GM21360 (cell line): ENCODE measurements at regions not wholly inside any gene's neighbourhood (a gene's known extent, or its start where the extent isn't known, plus 50 kb on each side); places are given as distances from the start of the nearest gene placed in this dataset.

Experiments used
- ATAC-seq: cut with Tn5 transposase; IDR thresholded peaks from one replicate; pipeline ENCODE4 v1.9.1; 2021; ENCODE audit warnings: mild to moderate bottlenecking, moderate library complexity; ENCODE audit not compliant: unreplicated experiment

DNA sequence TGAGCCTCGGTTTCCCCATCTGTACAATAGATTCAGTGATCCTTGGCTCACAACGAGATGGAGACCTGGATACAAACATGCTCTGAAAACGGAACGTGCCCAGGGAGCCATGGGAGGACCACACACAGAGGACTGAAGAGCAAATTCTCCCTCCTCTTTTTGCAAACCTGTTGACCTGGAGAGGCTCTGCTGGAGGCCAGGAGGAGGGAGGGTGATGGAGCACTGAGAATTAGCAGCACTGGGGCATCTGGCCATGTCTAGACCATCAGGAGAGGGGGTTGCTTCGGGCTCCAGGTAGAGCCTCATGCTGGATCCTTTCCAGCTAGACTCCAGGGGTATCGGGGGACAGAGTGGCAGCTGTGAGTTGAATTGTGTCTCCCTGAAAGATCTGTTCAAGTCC is 97.4 kb upstream of the GPR26 start:
- no peak for ATAC-seq

DNA sequence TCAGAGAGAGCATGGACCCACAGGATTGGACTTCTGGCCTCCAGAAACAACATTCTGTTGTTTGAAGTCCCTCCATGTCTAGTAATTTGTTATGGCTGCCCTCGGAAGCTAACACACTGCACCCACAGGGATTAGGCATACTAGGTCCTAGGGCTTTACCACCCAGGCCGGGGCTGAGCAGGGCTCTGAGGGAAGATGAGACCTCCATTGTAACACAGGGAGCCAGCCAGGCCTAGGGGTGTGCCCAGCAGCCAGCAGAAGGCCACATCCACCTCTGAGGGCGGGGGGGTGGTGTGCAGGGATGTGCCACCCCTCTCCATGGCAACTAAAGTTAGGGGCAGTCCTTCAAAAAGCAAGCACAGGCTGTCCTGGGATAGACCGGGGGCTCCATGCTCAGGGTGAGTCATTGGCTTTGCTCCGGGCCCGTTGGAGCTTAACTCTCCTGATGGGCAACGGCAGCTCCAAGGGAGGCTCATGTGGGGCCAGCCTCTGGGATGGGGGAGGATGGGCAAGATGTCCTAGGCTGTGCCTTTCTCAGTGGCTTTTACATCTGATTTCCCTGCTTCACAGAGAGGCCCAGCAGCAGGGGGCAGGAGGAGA is 96.6 kb upstream of the GPR26 start:
- no peak for ATAC-seq

DNA sequence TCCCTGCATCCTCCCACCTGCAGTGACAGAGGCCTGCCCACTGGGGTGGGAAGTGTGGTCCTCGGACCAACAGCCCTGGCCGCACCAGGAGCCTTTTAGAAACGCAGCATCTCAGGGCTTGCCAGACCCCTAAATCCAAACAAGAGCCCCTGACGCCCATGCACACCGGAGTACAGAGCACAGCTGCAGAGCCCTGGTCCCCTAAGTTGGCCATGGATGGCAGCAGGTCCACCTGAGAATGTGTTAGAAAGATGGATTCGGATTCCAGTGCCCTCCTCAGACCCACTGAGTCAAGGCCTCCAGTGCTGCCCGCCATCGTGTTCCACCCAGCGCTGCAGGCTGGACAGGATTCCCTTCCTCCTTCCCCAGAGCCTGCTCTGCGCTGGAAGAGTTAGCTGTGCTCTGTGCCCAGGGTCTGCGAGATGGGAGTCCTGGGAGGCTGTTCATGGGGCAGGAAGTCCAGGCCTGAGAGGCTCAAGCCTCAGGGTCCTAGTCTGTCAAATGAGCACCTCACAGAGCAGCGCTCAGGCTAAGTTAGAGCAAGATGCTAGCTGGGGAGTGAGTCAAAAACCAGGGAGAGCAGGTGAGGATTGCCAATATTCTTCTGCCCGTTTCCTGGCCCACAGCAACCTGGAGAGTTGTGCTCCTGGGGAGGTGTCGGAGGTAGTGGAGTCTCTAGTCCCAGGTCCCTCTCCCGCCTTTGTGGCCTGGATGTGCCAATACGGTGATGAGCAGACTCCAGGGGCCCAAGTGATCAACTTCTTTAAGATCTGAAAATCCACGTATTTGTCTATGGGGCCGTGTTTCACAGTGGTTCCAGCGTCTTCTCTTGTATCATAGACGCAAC is 95.9 kb upstream of the GPR26 start:
- no peak for ATAC-seq

GRCh38 chr10:123570898-123571515 is 95.1 kb upstream of the GPR26 start:
- ATAC-seq: no peak

DNA sequence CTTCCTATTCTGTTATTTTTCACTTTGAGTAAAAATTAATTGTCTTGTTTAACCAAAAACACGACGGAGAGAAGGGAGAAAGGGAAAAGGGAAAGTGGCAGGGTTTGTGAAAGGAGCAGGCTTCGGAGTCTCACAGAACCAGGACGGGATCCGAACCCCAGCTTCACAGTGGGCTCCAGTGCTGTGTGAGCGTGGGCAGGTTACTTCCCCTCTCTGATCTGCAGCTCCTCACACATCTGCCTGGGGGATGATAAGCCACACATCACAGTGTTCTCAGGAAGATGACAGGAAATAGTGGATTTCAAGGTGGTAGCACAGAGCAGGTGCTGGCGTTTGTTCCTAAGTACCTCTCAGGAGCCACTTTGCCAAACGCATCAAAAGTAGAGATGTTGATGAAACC is 94.2 kb upstream of the GPR26 start:
- ATAC-seq: no peak

DNA sequence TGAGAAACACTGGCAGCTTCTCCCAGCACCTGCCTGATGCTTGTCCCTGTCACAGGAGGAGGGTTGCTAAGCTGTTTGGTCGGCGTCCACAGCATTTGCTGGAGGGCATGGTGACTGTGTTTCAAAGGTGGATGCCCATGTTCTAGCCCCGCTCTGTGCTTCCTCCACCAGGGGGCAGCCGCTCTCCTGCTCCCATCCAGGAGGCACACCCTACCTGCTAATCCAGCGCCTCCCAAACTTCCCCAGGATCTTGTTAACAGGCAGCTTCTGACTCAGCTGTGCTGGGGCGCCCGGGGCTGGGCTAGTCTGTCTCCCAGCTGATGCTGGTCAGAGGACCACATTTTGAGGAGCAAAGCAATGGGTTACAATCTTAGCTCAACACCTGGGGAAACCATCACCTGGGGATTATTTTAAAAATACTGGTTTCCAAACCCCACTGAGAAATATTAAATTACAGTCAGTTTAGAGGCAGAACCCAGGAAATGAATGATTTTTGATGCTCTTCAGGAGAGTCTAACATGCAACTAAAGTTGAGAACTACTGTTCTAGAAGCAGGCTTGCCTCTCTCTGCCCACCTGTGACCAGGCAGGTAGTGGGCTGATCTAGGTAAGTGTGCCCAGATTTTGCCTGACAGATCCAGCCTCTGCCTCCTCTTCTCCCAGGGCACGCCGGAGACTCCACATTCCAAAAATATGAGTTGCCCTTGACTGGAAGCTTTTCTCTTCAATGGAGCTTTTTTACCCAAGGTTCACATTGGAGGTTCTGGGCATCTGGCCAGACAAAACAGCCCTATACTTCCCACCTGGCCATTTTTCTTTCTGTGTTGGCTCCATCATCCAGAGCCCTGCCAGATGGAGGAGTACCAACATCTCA is 92.7 kb upstream of the GPR26 start:
- ATAC-seq: no peak

DNA sequence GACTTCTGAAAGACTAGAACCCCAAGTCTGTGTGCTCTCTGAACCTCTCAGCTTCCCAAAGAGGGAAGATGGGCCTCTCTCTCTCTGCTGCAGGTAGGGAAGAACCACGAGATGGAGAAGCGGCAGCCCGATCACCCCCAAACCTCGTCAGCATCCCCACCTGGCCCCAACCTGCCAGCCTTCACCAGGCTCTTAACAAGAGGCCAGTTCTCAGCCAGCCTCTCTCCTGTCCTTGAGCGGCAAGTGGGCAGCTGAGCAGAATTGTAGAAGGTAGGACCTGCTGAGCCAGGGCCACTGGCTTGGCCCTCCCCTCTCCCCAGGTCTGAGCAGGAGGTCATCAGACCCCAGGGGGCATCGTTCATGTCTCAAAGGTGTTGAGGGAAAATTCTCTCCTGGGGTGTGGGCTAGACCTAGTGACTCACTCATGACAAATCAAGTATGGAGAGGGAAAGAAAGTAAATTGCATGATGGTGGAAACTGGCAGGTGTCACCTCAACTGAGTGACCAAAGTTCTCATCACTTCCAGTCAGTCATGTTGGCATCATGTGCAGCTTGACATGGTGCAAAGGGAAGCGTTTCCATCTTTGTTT is 92.0 kb upstream of the GPR26 start:
- no peak for ATAC-seq

DNA sequence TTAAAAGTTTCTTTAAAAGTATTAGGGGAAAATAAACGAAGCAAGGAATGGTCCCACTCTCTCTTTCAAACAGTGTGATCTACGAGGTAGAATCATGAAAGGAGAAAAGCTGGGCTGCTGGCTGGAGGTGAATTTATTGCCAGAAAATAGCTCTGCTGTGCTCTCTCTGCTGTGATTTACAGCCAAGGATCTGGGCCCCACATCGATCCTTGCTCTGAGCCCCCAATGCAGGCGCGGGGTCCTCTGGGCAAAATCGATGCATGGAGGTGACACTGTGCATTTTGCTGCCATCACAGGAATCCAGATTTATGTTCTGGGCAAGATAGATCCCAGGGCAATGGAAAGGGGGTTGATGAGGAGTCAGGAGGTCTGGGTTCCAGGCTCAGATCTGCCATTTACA is 91.0 kb upstream of the GPR26 start:
- no peak for ATAC-seq

GRCh38 chr10:123576706-123577105 is 89.4 kb upstream of the GPR26 start:
- no peak for ATAC-seq

DNA sequence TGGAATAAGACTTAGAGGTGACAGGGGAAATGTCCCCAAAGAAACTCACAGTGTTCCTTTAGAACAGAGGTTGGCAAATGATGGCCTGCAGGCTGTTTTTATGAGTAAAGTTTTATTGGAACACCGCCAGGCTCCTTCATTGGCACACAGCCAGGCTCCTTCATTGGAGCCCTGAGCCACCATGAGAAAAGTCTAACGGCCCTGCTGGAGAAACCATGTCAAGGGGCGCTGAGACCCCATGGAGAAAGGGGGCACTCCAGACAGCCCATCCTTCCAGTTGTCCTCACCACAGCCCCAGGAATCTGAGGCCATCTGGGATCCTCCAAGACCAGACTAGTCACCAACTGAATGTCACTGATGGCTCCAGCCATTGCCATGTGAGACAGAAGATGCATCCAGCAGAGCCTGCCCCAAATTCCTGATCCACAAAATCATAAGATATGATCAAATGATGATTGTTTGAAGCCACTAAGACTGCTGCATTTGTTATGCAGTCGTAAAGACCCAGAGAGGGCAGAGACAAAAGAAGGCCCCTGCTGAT is 88.2 kb upstream of the GPR26 start:
- no peak for ATAC-seq

DNA sequence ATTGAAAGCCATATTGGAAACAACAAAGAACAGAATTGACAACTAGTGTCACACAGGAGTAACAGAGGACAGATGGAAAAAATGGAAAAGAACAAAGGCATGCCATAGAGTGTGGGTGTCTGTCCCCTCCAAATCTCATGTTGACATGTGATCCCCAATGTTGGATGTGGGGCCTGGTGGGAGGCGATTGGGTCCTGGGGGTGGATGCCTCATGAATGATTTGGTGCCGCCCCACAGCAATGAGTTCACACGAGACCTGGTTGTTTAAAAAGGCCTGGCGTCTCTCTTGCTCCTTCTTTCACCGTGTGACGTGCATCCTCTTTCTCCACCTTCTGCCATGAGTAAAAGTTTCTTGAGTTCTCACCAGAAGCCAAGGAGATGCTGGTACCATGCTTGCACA is 87.4 kb upstream of the GPR26 start:
- ATAC-seq: no peak

GRCh38 chr10:123579675-123580074 is 86.5 kb upstream of the GPR26 start:
- ATAC-seq: no peak

GRCh38 chr10:123580426-123580825 is 85.7 kb upstream of the GPR26 start:
- no peak for ATAC-seq

DNA sequence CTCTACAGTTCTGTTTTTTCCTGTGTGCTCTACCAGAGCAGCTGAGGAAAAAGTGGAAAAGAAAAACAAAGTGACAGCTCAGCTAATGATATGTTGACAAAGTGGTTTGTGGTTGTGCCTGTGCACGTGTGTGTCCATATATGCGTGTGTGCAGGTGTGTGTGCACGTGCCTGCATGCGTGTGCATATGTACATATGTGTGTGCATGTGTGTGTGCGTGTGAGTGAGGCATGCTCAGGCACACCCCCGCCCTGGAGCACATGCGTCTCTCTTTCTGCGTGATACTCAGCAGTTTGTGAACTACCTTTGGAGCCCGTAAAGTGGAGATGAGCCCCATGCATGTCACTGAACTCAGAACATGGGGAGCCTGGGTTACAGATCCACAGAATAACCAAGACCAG is 84.5 kb upstream of the GPR26 start:
- ATAC-seq: no peak

DNA sequence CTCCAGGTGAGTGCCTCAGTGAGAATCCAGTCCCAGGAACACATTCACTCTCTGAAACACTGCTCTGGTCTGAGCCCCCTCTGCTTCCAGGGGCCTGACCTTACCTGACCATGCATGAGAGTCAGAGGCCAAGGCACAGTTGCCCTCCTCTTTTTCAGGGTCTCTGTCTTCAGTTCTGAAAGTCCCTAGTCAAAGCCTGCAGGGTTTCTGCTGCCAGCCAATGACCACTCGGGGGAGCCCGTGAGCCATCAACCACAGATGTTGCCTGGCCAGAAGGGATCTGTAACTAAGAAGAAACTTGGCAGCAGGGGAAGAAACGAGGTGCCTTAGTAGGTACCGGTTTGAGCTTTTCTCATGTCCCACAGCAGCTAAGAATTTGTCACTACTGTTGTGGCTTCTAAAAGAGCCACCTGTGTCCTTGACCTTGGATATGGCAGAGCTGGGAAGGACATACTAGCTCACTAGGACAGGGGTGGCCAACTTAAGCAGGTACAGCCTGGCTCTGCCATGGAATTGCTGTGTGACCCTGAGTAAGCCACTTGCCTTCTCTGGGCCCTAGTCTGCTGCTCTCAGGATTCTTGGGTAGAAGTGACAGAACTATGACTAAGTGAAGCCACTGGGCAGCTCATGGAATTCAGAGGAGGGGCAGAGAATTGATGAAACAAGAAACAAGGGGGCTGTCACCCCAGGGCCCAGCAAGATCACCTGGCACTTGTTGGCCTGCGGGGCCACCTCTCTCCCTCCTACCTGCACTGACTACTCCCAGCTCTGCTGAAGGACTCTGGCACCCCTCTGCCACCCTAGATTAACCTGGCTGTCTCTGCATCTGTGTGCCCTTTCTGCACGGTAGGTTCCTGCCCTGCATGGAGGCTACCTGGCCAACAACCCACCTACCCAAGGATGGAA is 83.8 kb upstream of the GPR26 start:
- ATAC-seq: peak; percentile 72

DNA sequence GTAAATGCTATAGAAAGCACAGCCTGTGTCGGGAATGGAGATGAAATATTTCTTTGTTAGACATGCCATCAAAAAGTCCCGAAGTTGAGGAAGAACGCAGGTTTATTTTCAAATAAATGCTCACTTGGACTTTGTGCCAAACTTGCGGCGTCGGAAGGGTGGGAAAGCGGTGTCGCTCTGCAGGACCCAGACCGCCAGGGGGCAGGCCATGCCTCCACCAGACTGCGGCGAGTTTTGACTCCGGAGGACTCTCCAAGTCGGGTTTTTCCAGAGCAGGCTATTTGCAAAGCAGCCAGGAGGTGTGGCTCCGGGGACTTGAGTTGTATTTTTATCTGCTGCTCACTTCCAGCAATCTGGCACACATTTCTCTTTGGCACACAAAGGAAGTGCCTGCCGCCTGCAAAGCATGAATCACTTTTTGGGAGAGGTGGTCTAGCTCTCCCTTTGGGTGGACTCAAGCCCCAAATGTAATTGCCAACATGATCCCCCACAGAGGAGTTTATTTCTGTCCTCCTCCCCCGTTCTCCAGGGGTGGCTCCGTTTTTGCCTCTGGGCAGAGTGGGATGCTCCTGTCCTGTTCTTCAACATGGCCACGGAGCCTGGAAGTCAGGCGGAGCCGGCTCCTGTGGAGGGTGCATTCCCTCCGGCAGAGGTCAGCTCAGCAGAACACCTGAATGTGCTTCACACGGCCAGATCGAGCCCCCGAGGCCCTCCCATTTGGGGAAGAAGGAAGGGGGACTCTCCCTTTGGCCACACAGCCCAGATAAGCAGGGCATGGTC is 82.3 kb upstream of the GPR26 start:
- no peak for ATAC-seq

GRCh38 chr10:123584419-123584775 is 81.8 kb upstream of the GPR26 start:
- ATAC-seq: no peak

DNA sequence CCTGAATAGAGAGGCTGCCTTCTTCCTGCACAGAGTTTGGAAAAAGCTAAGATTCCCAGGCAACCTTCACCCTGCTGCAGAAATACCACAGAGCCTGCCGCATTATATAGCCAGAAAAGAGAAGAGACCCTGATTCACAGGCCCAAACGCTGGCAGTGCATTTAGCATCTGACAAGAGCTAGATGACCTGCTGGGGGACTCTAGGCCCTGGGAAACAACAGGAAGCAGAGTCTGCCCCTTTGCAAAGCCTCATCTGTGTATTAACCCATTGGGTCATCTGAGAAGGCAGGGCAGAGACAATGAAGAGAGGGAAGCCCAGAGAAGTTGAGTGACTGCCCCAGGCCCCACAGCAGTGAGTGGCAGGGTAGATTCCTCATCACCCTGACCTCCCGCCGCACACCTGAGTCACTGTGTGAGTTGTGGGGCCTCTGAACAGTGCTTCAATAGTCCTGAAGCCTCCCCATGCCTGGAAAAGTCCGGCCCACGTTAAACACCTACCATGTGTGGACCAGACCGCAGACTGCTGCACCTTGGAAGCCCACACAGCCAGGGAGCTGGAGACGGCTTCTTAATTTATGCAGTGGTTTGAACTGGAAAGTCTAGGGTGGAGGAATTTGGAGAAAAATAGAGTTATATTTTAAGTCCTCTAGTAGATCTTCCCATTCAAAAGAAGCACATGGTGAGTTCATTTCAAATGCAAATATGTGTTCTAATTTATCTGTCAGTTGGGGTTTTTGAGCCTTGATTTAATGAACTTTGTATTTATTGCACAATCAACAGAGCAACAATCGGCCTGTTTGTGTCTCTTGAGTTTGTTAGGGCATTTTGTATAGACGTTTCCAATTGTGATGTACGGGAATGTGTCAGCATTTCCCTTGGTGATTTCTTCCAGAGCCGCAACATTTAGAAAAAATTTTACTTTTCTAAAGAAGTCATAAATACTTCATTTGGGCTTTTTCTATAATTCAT is 80.4 kb upstream of the GPR26 start:
- no peak for ATAC-seq
